Neural cell (in vitro differentiated cells): ENCODE measurements at regions not wholly inside any gene's neighbourhood (a gene's known extent, or its start where the extent isn't known, plus 50 kb on each side); places are given as distances from the start of the nearest gene placed in this dataset.

Source experiments
- CTCF ChIP-seq: fragments of 450-650 bp; IDR thresholded peaks from 2 replicates; pipeline ENCODE4 v1.5.1; 2014; ENCODE audit warnings: antibody characterized with exemption, mild to moderate bottlenecking, moderate library complexity; ENCODE audit not compliant: poor library complexity, severe bottlenecking
- EZH2 ChIP-seq: fragments of 200-600, 300-800 bp; shearing (Covaris generic), sonication (generic); IDR thresholded peaks from 2 replicates; pipeline ENCODE4 v1.6.1; 2014; ENCODE audit warnings: antibody characterized with exemption, low read length, borderline replicate concordance, mild to moderate bottlenecking; ENCODE audit not compliant: insufficient read depth, poor library complexity, severe bottlenecking
- RAD21 ChIP-seq: fragments of 450-650 bp; conservative IDR thresholded peaks from 2 replicates; pipeline ENCODE4 v1.6.1; 2014; ENCODE audit warnings: antibody characterized with exemption, mild to moderate bottlenecking, moderate library complexity
- REST ChIP-seq: IDR thresholded peaks from 2 replicates; pipeline ENCODE4 v1.6.1; 2012; ENCODE audit warnings: borderline replicate concordance

DNA sequence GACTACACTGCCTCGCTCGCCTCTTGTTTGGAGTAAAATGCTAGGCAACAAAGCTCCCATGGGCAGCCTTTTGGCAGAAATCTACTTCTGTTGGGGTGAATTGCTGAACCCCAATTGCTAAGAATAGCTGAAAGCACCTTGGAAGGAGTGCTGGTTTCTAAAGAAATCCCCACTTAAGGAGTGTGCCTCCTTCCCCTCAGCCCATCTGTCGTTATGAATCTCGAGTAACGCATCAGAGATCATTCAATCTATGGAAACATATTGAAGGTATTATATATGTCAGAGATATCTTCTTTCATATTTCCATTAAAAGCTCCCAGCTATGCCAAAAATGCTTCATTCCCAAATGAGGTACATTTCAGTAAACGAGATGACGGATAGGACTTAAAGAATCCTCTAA, 229.6 kb upstream of the BLID start:
- TF ChIP-seq CTCF (no peak), EZH2 (no peak), RAD21 (no peak), REST (no peak)
